ENCODE measurements at regions not wholly inside any gene's neighbourhood (a gene's known extent, or its start where the extent isn't known, plus 50 kb on each side); places are given as distances from the start of the nearest gene placed in this dataset.
"Not testable (repeated sequence)": the region's sequence is repeated elsewhere in the genome, so short reads cannot be mapped to it uniquely, and the experiment has no call there.

DNA sequence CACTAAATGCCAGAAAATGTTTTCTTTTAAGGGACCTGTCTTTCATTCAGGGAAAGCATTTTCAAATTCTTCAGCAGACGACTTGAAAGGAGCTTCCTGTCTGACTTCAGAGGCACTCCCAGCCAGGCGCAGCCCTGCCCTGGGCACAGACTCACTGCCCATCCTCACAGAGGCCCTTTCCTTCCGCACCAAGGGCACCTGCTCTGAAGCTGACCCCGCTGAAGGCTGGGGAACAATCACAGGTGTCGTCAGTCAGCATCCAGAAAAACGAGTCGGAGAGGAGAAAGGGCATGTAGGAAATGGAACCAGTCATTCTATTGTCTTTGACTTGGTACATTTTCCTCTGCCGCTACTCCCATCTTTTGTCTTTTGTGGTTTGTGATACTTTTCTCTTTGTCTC lies 125.3 kb upstream of the PARD3 start:
- DNase-seq (ENCODE audit: low read depth), result no peak
- no peak overlapping the region for H3K4me3 ChIP-seq (ENCODE audit: low read depth, low read length)
- TF ChIP-seq, protein P1, sequence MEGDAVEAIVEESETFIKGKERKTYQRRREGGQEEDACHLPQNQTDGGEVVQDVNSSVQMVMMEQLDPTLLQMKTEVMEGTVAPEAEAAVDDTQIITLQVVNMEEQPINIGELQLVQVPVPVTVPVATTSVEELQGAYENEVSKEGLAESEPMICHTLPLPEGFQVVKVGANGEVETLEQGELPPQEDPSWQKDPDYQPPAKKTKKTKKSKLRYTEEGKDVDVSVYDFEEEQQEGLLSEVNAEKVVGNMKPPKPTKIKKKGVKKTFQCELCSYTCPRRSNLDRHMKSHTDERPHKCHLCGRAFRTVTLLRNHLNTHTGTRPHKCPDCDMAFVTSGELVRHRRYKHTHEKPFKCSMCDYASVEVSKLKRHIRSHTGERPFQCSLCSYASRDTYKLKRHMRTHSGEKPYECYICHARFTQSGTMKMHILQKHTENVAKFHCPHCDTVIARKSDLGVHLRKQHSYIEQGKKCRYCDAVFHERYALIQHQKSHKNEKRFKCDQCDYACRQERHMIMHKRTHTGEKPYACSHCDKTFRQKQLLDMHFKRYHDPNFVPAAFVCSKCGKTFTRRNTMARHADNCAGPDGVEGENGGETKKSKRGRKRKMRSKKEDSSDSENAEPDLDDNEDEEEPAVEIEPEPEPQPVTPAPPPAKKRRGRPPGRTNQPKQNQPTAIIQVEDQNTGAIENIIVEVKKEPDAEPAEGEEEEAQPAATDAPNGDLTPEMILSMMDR (IDR thresholded peaks at IDR 0.05; ENCODE audit: insufficient read depth, low read length), result no peak

DNA sequence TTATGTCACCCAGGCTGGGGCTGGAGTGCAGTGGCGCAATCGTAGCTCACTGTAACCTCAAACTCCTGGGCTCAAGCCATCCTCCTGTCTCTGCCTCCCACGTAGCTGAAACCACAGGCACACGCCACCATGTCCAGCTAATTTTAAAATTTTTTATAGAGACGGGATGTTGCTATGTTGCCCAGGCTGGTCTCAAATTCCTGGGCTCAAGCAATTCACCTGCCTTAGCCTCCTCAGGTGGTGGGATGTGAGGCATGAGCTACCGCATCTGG lies 123.2 kb upstream of the PARD3 start:
- no peak overlapping the region for H3K4me3 ChIP-seq (ENCODE audit: low read depth, low read length)
- TF ChIP-seq, protein P1 (IDR thresholded peaks at IDR 0.05; ENCODE audit: insufficient read depth, low read length), result no peak
- peak; percentile 28 for DNase-seq (ENCODE audit: low read depth)

- DNase-seq (ENCODE audit: low read depth), result peak; percentile 65
- not testable (repeated sequence) for H3K4me3 ChIP-seq (ENCODE audit: low read depth, low read length)
- TF ChIP-seq, protein P1 (IDR thresholded peaks at IDR 0.05; ENCODE audit: insufficient read depth, low read length), result peak; percentile 12
Observed at GRCh38 chr10:34937643-34938398, 122.7 kb upstream of the PARD3 start.

DNA sequence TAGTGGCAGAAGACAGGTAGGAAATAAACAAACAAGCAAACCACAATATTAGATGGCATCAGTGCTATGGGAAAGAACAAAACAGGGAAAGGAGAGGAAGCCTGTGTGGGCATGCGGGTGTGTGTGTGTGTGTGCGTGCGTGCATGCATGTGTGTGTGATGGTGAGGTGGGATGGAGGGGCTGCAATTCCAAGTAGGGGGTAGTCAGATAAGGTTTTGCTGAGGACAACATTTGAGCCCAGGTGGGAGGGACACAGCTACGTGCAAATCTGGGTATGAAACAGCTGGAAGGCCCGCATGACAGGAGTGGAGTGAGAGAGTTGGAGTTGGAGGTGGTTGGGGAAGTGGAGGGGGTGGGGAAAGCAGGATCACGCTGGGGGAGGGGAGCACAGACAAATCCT lies 121.0 kb upstream of the PARD3 start:
- DNase-seq (ENCODE audit: low read depth), result no peak
- TF ChIP-seq, protein P1 (IDR thresholded peaks at IDR 0.05; ENCODE audit: insufficient read depth, low read length), result no peak

DNA sequence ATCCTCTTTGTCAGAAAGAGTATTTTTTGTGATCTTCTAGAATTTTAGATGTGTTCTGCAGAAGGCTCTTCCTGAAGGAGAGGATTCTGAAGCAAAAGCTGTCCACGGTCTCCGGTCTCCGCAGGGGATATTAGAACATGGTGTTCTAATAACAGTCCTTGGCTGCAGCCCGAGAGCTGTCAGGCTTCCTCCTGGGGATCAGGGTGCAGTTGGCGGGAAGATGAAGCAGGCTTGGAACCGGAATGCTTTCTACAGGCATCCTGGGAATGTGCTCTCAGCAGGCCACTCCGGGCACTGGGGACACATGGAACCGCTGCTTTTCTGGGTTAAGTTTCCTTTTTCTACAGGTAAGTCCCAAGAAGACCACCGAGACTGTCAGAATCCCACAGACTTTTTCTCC lies 118.6 kb upstream of the PARD3 start:
- TF ChIP-seq, protein P1 (IDR thresholded peaks at IDR 0.05; ENCODE audit: insufficient read depth, low read length), result no peak
- peak; percentile 19 for DNase-seq (ENCODE audit: low read depth)
- H3K4me3 ChIP-seq (ENCODE audit: low read depth, low read length), result no peak overlapping the region

More for the DNA sequence above, 121.0 kb upstream of the PARD3 start:
- no peak overlapping the region for H3K4me3 ChIP-seq (ENCODE audit: low read depth, low read length)

DNA sequence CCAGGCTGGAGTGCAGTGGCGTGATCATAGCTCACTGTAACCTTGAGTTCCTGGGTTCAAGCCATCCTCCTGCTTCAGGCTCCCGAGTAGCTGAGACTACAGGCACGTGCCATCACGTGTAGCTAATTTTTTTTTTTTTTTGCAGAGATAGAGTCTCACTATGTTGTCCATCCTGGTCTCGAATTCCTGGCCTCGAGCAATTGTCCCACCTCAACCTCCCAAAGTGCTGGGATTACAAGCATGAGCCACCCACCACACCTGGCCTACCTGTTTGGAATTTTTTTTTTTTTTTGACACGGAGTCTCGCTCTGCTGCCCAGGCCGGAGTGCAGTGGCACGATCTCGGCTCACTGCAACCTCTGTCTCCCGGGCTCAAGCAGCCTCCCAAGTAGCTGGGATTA lies 117.1 kb upstream of the PARD3 start:
- no peak for DNase-seq (ENCODE audit: low read depth)

More for the DNA sequence above, 117.1 kb upstream of the PARD3 start:
- TF ChIP-seq, protein P1 (IDR thresholded peaks at IDR 0.05; ENCODE audit: insufficient read depth, low read length), result no peak
- no peak overlapping the region for H3K4me3 ChIP-seq (ENCODE audit: low read depth, low read length)

Data from fibroblast of the aortic adventitia (primary cell).